ENCODE measurements at regions not wholly inside any gene's neighbourhood (a gene's known extent, or its start where the extent isn't known, plus 50 kb on each side); places are given as distances from the start of the nearest gene placed in this dataset.

- TF ChIP-seq CEBPB (IDR thresholded peaks at IDR 0.05), result no peak
- no peak for TF ChIP-seq RAD21 (IDR thresholded peaks at IDR 0.05; ENCODE audit: low read depth)
- no peak for TF ChIP-seq EP300 (IDR thresholded peaks at IDR 0.05; ENCODE audit: borderline replicate concordance)
- TF ChIP-seq CREB1 (IDR thresholded peaks at IDR 0.05; ENCODE audit: low read depth), result no peak
- no peak for TF ChIP-seq REST (IDR thresholded peaks at IDR 0.05; ENCODE audit: low read depth)
- no peak for TF ChIP-seq TCF12 (IDR thresholded peaks at IDR 0.05; ENCODE audit: low read depth)
- no peak for TF ChIP-seq TEAD4 (IDR thresholded peaks at IDR 0.05)
- TF ChIP-seq FOXM1 (IDR thresholded peaks at IDR 0.05; ENCODE audit: borderline replicate concordance, low read depth), result no peak
- TF ChIP-seq TAF1 (IDR thresholded peaks at IDR 0.05; ENCODE audit: low read depth), result no peak
- no peak for TF ChIP-seq MAX (IDR thresholded peaks at IDR 0.05)
Measured at GRCh38 chr16:62170642-62171041, 134.4 kb upstream of the CDH8 start.
